CMK (cell line): ENCODE measurements at regions not wholly inside any gene's neighbourhood (a gene's known extent, or its start where the extent isn't known, plus 50 kb on each side); places are given as distances from the start of the nearest gene placed in this dataset.
"Not testable (repeated sequence)": the region's sequence is repeated elsewhere in the genome, so short reads cannot be mapped to it uniquely, and the experiment has no call there.

Experiments
- DNase-seq: peaks from one replicate; pipeline ENCODE4 v3.0.0-alpha.2; 2010; ENCODE audit warnings: low read depth

DNA sequence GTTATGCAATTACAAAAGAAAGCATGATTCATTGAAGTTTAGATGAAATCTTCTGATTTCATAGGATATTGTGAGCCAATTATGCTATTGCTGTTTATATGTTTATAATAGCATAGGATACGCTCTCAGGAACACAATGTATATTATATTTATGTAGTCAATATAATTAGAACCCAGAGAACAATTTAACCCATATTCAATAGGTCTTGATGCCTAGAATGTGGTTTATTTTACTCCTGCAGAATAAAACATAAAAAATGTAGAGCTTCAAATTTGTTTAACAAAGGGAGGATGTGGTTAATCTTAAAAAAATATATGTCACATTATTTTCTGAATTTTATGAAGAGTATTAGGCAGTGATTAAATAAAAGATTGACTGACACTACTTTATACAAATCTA, 380.8 kb upstream of the SPRY2 start:
- DNase-seq: no peak

DNA sequence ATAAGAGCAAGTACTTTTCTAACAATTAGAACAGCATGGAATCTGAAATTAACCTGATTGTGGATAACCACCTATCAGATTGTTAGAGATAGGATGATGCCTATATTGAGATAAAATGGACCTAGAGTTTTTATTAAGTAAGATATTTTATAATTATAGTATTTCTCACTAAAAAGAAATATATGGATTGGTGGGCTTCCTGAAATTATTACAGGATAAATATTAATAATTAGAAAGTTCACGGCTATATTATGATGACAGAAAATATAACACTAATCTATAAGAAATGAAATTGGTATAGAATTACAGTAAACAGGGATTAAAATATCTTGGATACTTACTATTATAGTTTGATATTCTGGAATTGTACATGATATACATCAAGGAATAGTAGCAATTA, 378.0 kb upstream of the SPRY2 start:
- DNase-seq: no peak

GRCh38 chr13:80717776-80718175, 376.9 kb upstream of the SPRY2 start:
- no peak for DNase-seq

GRCh38 chr13:80716610-80717081, 375.7 kb upstream of the SPRY2 start:
- no peak for DNase-seq

- no peak for DNase-seq
Observed at GRCh38 chr13:80712026-80712425, 371.1 kb upstream of the SPRY2 start.

GRCh38 chr13:80708791-80709190, 367.9 kb upstream of the SPRY2 start:
- DNase-seq: no peak

- DNase-seq: no peak
Observed at GRCh38 chr13:80707000-80707983, 366.4 kb upstream of the SPRY2 start.

GRCh38 chr13:80706164-80706471, 365.2 kb upstream of the SPRY2 start:
- DNase-seq: no peak

DNA sequence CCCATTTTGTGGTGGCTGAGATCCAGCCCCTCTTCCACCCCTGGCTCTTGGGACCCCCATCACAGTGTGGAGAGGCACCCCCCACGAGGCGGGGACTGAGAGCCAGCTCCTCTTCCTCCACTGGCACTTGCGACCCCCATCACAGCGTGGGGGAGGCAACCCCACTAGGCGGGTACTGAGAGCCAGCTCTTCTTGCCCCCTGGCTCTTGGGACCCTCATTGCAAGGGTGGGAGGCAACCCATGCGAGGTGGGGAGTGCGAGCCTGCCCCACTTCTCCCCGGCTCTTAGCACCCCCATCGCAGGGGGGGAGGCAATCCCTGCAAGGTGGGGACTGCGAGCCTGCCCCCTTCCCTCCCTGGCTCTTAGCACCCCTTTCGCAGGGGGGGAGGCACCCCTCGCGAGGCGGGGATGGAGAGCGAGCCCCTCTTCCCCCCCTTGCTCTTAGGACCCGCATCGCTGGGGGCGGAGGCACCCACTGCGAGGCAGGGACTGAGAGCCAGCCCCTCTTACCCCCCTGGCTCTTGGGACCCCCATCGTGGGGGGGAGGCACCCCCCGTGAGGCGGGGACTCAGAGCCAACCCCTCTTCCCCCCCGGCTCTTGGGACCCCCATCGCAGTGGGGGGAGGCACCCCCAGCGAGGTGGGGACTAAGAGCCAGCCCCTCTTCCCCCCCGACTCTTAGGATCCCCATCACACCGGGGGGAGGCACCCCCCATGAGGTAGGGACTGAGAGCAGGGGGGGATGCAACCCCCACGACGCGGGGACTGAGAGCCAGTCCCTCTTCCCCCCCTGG, 364.6 kb upstream of the SPRY2 start:
- no peak for DNase-seq

DNA sequence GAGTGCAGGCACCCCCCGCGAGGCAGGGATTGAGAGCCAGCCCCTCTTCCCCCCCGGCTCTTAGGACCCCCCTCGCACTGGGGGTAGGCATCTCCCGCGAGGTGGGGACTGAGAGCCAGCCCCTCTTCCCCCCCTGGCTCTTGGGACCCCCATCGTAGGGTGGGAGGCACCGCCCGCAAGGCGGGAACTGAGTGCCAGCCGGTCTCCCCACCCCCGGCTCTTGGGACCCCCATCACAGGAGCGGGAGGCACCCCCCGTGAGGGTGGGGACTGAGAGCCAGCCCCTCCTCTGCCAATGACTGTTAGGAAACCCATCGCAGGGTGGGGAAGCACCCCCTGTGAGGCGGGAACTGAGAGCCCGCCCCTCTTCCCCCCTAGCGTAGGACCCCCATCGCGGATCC, 363.4 kb upstream of the SPRY2 start:
- no peak for DNase-seq

GRCh38 chr13:80695841-80696240, 354.9 kb upstream of the SPRY2 start:
- no peak for DNase-seq

- not testable (repeated sequence) for DNase-seq
Observed at GRCh38 chr13:80691814-80692213, 350.9 kb upstream of the SPRY2 start.

DNA sequence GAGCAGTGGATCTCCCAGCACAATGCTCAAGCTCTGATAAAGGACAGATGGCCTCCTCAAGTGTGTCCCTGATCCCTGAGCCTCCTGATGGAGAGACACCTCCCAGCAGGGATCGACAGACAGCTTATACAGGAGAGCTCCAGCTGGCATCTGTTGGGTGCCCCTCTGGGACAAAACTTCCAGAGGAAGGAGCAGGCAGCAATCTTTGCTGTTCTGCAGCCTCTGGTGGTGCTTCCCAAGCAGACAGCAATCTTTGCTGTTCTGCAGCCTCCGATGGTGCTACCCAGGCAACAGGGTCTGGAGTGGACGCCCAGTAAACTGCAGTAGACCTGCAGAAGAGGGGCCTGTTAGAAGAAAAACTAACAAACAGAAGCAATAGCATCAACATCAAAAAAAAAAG, 349.3 kb upstream of the SPRY2 start:
- no peak for DNase-seq

GRCh38 chr13:80688593-80688992, 347.7 kb upstream of the SPRY2 start:
- no peak for DNase-seq

DNA sequence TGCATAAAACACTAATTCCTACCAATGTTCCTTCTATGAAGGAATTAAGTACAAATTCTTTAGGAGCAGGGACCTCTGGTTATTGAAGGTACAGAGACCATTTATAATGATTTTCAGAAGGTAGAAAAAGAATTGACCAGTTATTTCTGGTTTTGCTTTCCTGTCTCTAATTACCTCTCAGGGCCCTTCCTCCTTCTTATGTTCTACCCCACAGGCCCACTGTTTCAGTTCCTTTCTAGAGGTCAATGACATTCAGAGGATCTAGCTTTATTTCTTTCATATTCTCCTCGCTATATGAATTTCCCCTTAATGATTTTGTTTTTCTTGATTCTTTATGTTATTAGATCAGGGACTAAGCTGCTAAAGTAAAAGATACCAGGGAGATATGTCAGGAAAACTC, 345.0 kb upstream of the SPRY2 start:
- DNase-seq: no peak

DNA sequence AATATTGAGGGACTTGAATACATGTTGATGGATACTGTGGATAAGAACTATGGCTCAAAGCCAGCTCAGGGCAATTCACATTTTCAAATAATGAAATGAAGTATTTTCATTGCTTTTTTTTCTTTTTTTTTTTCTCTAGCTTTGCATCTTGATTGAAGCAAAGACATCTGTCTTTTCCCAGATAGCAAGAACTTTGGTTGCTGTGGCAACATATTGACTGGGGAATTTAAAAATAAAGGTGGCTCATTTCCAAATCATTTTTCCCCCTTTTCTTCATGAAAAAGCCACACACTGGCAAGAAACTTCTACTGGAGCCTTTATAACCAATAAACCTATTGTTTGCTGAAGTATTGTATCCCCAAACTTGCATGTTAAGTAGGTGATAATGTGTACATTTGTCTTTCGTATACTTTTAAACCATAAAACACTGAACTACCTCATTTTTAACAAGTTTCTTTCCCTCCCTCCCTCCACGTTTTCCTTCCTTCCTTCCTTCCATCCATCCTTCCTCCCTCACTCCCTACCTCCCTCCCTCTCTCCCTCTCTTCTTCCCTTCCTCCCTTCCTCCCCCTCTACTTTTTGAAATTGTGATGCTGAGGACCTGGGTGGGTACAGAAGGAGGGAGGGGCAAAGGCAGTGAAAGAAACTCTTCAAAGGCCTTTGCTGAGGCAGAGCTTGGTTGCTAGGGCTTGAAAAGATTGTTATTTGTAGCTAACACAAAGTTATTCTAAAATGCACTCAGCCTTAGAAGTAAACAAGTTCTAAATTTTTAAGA, 343.5 kb upstream of the SPRY2 start:
- no peak for DNase-seq

DNA sequence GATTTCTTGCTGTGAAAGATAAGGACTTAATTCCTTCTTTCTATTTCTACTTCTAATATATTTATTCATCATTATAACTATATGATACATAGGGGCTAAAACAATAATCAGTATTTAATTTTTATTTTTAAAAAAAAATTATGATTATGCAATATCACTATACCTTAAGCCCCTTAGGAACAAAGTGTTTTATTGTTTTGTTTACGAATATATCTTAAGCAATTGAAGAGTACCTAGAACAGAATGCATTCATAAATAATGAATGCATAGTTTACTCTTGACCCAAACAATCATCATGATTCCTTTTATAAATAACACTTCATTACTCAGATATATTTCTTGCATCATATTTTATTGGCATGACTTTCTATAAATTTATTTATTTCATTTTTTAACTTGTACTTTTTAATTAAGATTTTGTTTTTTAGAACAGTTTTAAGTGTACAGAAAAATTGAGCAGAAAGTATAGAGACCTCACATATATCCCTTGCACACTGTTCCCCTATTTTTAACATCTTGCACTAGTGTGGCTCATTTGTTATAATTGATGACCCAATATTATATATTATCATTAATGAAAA, 339.9 kb upstream of the SPRY2 start:
- DNase-seq: no peak

GRCh38 chr13:80679423-80679822, 338.5 kb upstream of the SPRY2 start:
- DNase-seq: no peak

GRCh38 chr13:80677227-80677626, 336.3 kb upstream of the SPRY2 start:
- no peak for DNase-seq

DNA sequence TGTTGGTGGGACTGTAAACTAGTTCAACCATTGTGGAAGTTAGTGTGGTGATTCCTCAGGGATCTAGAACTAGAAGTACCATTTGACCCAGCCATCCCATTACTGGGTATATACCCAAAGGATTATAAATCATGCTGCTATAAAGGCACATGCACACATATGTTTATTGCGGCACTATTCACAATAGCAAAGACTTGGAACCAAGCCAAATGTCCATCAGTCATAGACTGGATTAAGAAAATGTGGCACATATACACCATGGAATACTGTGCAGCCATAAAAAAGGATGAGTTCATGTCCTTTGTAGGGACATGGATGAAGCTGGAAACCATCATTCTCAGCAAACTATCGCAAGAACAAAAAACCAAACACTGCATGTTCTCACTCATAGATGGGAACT, 334.5 kb upstream of the SPRY2 start:
- DNase-seq: not testable (repeated sequence)

GRCh38 chr13:80671773-80672172, 330.8 kb upstream of the SPRY2 start:
- no peak for DNase-seq

DNA sequence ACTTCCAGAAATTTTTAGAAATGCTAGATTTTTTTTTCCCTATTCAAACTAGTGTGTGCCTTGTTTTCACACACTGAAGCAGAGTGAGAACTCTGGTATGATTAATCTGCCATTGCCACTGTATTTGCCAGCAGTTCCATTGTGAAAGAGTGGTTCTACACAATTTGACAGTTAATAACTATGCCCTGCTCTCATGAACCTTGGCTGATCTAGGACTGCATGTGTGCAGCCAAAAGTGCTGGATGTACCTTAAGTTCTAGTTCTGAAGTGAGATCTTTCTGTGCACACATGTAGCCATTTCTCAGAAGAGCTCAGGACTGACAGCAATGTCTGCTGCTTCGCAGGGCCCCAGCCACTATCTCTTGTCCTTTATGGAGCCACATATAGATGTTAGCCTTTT, 328.2 kb upstream of the SPRY2 start:
- DNase-seq: no peak
